Keratinocyte (primary cell): ENCODE measurements at regions not wholly inside any gene's neighbourhood (a gene's known extent, or its start where the extent isn't known, plus 50 kb on each side); places are given as distances from the start of the nearest gene placed in this dataset.

ENCODE experiments used
- EZH2 ChIP-seq: IDR thresholded peaks from one replicate; pipeline ENCODE4 v1.6.1; 2012; ENCODE audit warnings: inconsistent platforms, mild to moderate bottlenecking, low read length, moderate library complexity
- TF ChIP-seq, protein P1 (sequence below), 3 experiments: IDR thresholded peaks in 1 of 3; conservative IDR thresholded peaks in 1 of 3; optimal IDR thresholded peaks in 1 of 3; 2 replicates in 2 of 3; 3 replicates in 1 of 3; pipeline versions ENCODE3 to v1.5.1; 2011; ENCODE audit warnings: low read length in 3 of 3, mild to moderate bottlenecking in 3 of 3, moderate library complexity in 2 of 3, control low read depth in 1 of 3, inconsistent platforms in 1 of 3; ENCODE audit not compliant: insufficient read depth in 2 of 3; ENCODE audit errors: extremely low read depth in 1 of 3

DNA sequence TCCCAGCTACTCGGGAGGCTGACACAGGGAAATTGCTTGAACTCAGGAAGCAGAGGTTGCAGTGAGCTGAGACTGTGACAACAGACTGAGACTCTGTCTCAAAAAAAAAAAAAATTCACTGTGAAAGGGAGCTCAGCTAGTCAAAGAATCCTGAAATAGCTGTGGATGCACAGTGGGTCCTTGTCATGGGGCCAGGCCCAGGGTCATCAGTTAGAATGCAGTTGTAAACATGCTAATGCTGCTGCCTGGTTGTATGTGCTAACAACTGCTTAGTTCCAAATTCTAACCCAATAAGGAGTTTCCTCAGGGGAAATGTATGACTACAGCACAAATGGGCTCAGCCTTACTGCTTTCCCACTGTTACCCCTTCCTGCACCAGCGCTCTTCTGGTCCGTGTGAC is 84.0 kb downstream of the PALM2AKAP2 start:
- TF ChIP-seq, protein P1, sequence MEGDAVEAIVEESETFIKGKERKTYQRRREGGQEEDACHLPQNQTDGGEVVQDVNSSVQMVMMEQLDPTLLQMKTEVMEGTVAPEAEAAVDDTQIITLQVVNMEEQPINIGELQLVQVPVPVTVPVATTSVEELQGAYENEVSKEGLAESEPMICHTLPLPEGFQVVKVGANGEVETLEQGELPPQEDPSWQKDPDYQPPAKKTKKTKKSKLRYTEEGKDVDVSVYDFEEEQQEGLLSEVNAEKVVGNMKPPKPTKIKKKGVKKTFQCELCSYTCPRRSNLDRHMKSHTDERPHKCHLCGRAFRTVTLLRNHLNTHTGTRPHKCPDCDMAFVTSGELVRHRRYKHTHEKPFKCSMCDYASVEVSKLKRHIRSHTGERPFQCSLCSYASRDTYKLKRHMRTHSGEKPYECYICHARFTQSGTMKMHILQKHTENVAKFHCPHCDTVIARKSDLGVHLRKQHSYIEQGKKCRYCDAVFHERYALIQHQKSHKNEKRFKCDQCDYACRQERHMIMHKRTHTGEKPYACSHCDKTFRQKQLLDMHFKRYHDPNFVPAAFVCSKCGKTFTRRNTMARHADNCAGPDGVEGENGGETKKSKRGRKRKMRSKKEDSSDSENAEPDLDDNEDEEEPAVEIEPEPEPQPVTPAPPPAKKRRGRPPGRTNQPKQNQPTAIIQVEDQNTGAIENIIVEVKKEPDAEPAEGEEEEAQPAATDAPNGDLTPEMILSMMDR (optimal IDR thresholded peaks at IDR 0.05 in 1 of 3, IDR thresholded peaks at IDR 0.05 in 1 of 3, conservative IDR thresholded peaks at IDR 0.05 in 1 of 3; ENCODE audit: extremely low read depth in 1 of 3, insufficient read depth in 2 of 3, low read length in 3 of 3), result no peak
- TF ChIP-seq EZH2, result no peak
